Inferior parietal cortex (tissue), 1 donor: ENCODE measurements at regions not wholly inside any gene's neighbourhood (a gene's known extent, or its start where the extent isn't known, plus 50 kb on each side); places are given as distances from the start of the nearest gene placed in this dataset.

Experiments
- DNase-seq: peaks from one replicate; pipeline ENCODE4 v3.0.0-alpha.2; 2016; ENCODE audit errors: extremely low spot score

DNA sequence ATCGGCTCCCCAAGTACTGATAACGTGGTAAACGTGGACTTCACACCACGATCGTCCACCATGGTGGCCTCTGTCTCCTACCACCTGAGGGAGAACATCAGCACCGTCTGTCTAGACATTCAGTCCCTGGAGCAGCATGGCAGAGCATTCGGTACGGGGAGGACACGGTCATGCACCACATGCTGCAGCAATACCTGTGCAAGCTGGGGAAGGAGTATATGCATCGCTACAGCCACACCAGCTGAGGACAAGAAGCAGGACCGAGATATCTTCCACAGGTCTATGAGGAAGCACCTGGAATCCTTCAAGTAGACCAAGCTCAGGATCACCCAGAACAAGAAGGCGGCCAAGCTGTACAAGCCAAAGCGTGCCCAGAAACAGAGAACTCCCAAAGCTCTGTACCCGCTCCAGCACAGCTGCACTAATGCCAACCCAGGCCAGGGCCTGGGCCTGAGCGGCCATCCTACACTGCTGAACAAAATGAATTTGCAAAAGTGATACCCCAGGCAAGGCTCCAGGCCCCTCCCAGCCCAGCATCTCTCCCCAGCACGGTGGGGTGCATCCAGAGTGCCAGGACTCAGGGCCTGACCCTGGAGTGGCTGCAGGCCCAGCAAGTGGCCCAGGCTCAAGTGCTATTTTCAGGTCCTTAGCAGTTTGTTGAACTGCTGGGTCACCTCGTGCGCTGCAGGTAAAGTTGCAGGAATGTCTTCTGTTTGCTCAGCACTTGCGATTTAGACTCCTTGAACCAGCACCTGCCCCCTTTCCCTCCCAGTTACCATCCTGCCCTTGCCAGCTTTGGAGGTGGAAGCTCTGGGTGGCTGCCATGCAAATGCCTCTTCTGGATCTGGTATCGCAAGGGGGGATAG is 119.3 kb upstream of the SERPIND1 start:
- no peak for DNase-seq

DNA sequence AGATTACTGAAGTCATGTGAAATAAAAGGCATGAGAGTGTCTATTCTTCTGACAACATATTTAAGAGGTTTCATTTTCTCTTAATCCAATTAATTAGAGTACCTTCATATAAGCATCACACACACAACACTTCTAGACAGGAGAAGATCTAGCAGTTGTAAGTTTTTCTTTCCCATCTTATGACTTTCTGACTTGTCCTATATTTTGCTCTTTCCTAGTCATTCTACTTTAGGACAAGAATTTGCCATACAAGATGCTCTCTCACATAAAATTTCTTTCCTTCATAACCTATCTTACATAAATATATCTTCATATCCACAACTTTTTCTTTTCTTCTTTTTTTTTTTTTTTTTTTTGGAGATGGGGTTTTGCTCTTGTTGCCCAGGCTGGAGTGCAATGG is 118.3 kb upstream of the SERPIND1 start:
- DNase-seq = no peak

DNA sequence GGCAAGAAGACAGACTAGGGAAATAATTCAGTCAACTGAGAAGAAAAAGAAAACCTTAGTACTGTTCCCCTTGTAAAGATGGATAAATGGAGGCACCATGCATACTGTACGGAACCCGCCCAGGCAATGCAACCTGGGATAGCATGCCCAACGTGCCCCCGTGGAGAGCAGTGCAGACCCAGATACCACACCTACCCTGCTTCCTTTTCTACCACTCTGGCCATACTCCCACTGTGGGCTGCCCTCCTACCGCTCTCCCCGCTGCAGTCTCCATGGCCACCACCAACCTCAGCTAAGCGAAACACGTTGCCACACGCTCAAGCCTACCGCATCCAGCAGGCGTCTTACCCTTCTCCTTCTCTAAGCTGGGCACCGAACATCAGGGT is 117.4 kb upstream of the SERPIND1 start:
- no peak for DNase-seq

DNA sequence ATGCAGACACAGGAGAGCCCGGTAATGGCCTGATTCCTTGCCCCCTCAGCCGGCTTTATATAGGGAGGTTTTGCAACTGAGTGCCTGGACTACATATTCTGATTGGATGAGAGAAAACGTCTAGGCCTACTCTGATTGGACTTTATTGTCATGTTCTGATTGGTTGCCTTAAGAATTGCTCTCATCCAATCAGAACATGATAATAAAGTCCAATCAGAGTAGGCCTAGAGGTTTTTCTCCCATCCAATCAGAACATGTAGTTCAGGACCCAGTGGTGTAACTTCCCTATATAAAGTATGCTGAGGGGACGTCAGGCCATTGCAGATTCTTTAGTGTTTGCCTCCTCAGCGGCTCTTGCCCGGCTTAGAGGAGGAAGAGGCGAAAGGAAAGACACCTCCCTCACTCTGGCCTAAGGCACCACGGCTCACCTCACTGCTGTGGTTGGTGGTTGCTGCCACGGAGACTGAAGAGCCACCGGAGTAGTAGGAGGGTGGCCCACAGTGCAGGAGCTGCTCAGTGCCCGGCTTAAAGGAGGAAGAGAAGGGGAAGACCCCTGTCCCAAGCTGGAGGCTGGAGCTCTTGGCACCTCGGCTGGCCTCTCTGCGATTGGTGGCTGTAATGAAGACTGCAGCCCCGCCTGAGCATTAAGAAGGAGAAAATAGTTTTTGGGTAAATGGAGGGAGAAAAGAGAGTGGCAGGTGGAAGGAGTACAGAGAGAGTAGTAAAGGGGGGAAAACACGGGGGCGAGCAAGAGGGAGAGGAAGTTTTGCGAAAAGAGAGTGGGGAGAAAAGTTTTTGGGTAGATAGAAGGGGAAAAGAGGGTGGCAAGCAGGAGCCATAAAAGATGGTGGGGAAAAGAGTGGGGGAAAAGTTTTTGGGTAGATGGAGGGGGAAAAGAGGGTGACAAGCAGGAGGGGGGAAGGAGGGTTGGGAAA is 116.7 kb upstream of the SERPIND1 start:
- DNase-seq = peak; percentile 20
